ENCODE measurements at regions not wholly inside any gene's neighbourhood (a gene's known extent, or its start where the extent isn't known, plus 50 kb on each side); places are given as distances from the start of the nearest gene placed in this dataset.

DNA sequence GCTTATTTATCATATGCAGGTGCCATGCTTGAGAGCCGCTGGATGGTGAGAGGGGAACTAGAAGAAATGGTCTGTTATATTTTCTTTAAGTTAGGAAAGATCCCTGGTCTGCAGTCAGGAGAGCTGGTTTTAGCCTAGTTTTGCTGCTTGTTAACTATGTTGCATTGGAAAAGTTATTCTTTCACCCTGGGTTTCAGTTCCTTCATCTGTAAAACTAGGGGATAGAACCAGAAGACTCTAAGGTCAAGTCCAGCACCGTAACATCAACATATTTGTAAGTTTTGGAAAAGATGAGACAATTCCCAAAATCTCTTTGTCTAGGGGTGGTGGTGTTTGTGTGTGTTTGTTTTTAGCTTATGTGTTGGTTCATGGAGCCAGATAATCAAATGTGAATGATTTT is 304.0 kb downstream of the QKI start:
- Histone ChIP-seq H3K27ac (ENCODE audit: low read depth, low read length) (no peak overlapping the region), H4K20me1 (ENCODE audit: insufficient read depth) (no peaks in the 10 kb centered on the region), H3K4me3 (replicated peaks in 1 of 2; ENCODE audit: low read depth in 1 of 2, low read length in 2 of 2) (no peak overlapping the region), H3K4me1 (ENCODE audit: control insufficient read depth in 1 of 2, insufficient read depth in 2 of 2, low read length in 2 of 2) (no peaks in the 10 kb centered on the region), H3K9me3 (ENCODE audit: control insufficient read depth in 1 of 2, insufficient read depth in 1 of 2, low read depth in 1 of 2, low read length in 2 of 2) (no peaks in the 10 kb centered on the region), H3K36me3 (ENCODE audit: control insufficient read depth in 1 of 2, insufficient read depth in 2 of 2, low read length in 2 of 2) (no peaks in the 10 kb centered on the region), H3K79me2 (ENCODE audit: insufficient read depth, low read length) (no peaks in the 10 kb centered on the region), H3K9ac (ENCODE audit: low read length) (no peak overlapping the region), H3K9me2 (ENCODE audit: insufficient read depth) (no peaks in the 10 kb centered on the region), H3K27me3 (ENCODE audit: insufficient read depth, low read length) (no peaks in the 10 kb centered on the region), H2AFZ (ENCODE audit: low read depth, low read length, poor library complexity, severe bottlenecking) (no peak overlapping the region), H3K4me2 (ENCODE audit: low read length) (no peak overlapping the region)
- no peak for ATAC-seq
- POLR2A ChIA-PET: no interaction called here
- CTCF ChIA-PET: no interaction called here
- no peak for DNase-seq (ENCODE audit: low read depth, low spot score)
- RAD21 ChIA-PET (ENCODE audit: low non-redundant PET in 1 of 2, low total read pairs in 2 of 2, uncharacterized antibody in 2 of 2, unreplicated experiment in 2 of 2): no interaction called here
- intact Hi-C loops (cut with micrococcal nuclease): no loop called here
- TF ChIP-seq ELF1 (IDR thresholded peaks at IDR 0.05; ENCODE audit: borderline replicate concordance, low read depth): no peak
- TF ChIP-seq, protein P1, sequence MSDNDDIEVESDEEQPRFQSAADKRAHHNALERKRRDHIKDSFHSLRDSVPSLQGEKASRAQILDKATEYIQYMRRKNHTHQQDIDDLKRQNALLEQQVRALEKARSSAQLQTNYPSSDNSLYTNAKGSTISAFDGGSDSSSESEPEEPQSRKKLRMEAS (IDR thresholded peaks at IDR 0.05): no peak
- TF ChIP-seq FOSL1 (IDR thresholded peaks at IDR 0.05; ENCODE audit: low read depth): no peak
- no peak for TF ChIP-seq SP1 (IDR thresholded peaks at IDR 0.05; ENCODE audit: low read depth)
- TF ChIP-seq, protein P2, sequence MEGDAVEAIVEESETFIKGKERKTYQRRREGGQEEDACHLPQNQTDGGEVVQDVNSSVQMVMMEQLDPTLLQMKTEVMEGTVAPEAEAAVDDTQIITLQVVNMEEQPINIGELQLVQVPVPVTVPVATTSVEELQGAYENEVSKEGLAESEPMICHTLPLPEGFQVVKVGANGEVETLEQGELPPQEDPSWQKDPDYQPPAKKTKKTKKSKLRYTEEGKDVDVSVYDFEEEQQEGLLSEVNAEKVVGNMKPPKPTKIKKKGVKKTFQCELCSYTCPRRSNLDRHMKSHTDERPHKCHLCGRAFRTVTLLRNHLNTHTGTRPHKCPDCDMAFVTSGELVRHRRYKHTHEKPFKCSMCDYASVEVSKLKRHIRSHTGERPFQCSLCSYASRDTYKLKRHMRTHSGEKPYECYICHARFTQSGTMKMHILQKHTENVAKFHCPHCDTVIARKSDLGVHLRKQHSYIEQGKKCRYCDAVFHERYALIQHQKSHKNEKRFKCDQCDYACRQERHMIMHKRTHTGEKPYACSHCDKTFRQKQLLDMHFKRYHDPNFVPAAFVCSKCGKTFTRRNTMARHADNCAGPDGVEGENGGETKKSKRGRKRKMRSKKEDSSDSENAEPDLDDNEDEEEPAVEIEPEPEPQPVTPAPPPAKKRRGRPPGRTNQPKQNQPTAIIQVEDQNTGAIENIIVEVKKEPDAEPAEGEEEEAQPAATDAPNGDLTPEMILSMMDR (IDR thresholded peaks at IDR 0.05 in 2 of 3, conservative IDR thresholded peaks at IDR 0.05 in 1 of 3; ENCODE audit: borderline replicate concordance in 1 of 3, insufficient read depth in 1 of 3, low read depth in 2 of 3, low read length in 2 of 3): no peak
- TF ChIP-seq POLR2A (IDR thresholded peaks at IDR 0.05; ENCODE audit: borderline replicate concordance, extremely low read depth, insufficient read depth, insufficient read length): no peak
- no peak for TF ChIP-seq ZFX (IDR thresholded peaks at IDR 0.05)
- TF ChIP-seq JUND (IDR thresholded peaks at IDR 0.05): no peak
- no peak for TF ChIP-seq EZH2 (IDR thresholded peaks at IDR 0.05)
- no peak for TF ChIP-seq YY1 (IDR thresholded peaks at IDR 0.05; ENCODE audit: extremely low read depth, insufficient replicate concordance, low read depth, low read length)
- no peak for TF ChIP-seq EGR1 (IDR thresholded peaks at IDR 0.05; ENCODE audit: low read depth)
- TF ChIP-seq, protein P3, sequence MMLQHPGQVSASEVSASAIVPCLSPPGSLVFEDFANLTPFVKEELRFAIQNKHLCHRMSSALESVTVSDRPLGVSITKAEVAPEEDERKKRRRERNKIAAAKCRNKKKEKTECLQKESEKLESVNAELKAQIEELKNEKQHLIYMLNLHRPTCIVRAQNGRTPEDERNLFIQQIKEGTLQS (IDR thresholded peaks at IDR 0.05): no peak
- BruUV-seq (replicated peaks): no TSS peak
